ENCODE measurements at regions not wholly inside any gene's neighbourhood (a gene's known extent, or its start where the extent isn't known, plus 50 kb on each side); places are given as distances from the start of the nearest gene placed in this dataset.

- in situ Hi-C loops (cut with MboI; ENCODE audit: low sequenced_read_pairs, unreplicated experiment), result no loop called here
- TF ChIP-seq CTCF (IDR thresholded peaks at IDR 0.05; ENCODE audit: borderline replicate concordance, control extremely low read depth, extremely low read depth, insufficient read depth, missing control alignments), result no peak
- DNase-seq (ENCODE audit: low spot score), result no peak
Measured at GRCh38 chr2:30393510-30393909, 53.5 kb upstream of the LCLAT1 start.

- TF ChIP-seq CTCF (IDR thresholded peaks at IDR 0.05; ENCODE audit: borderline replicate concordance, control extremely low read depth, extremely low read depth, insufficient read depth, missing control alignments), result no peak
- in situ Hi-C loops (cut with MboI; ENCODE audit: low sequenced_read_pairs, unreplicated experiment), result no loop called here
- no peak for DNase-seq (ENCODE audit: low spot score)
Measured at GRCh38 chr2:30394096-30394495, 53.0 kb upstream of the LCLAT1 start.

- no peak for DNase-seq (ENCODE audit: low spot score)
- no peak for TF ChIP-seq CTCF (IDR thresholded peaks at IDR 0.05; ENCODE audit: borderline replicate concordance, control extremely low read depth, extremely low read depth, insufficient read depth, missing control alignments)
- in situ Hi-C loops (cut with MboI; ENCODE audit: low sequenced_read_pairs, unreplicated experiment), result no loop called here
Measured at GRCh38 chr2:30396436-30397232, 50.4 kb upstream of the LCLAT1 start.

Measured in GM13976 (cell line).